ENCODE measurements at regions not wholly inside any gene's neighbourhood (a gene's known extent, or its start where the extent isn't known, plus 50 kb on each side); places are given as distances from the start of the nearest gene placed in this dataset.

- TF ChIP-seq CTCF (IDR thresholded peaks at IDR 0.05) (no peak), POLR2AphosphoS5 (IDR thresholded peaks at IDR 0.05) (no peak)
These were observed 79.7 kb upstream of the PTPRR start for GRCh38 chr12:71000255-71000654.

All from esophagus muscularis mucosa (tissue), 3 donors.